Lung (tissue), 11 donors: ENCODE measurements at regions not wholly inside any gene's neighbourhood (a gene's known extent, or its start where the extent isn't known, plus 50 kb on each side); places are given as distances from the start of the nearest gene placed in this dataset.
A peak's percentile ranks its signal among the peaks of the same experiment; 100 is the strongest.

Source experiments
- ATAC-seq: fragments of 200-7000 bp; cut with Tn5 transposase; one replicate; pipeline ENCODE4 v1.9.1; 2020; ENCODE audit warnings: moderate number of reproducible peaks; ENCODE audit not compliant: insufficient read depth, low FRiP score
- DNase-seq, 3 donors: peaks; one replicate each; pipeline ENCODE4 v3.0.0-alpha.2; 2013 to 2017
- H3K27ac ChIP-seq, 2 donors: one replicate each; pipeline ENCODE4 v1.5.1; 2013; ENCODE audit warnings: mild to moderate bottlenecking in 2 of 2, moderate library complexity in 2 of 2, control low read depth in 1 of 2, inconsistent platforms in 1 of 2, low read depth in 1 of 2, low read length in 1 of 2
- H3K27me3 ChIP-seq, 3 donors: one replicate each; pipeline ENCODE4 v1.5.1; 2013; ENCODE audit warnings: low read length in 2 of 3; ENCODE audit not compliant: control insufficient read depth in 3 of 3, insufficient read depth in 3 of 3
- H3K36me3 ChIP-seq, 4 donors: one replicate each; pipeline ENCODE4 v1.5.1; 2013; ENCODE audit warnings: low read length in 4 of 4, mild to moderate bottlenecking in 1 of 4, moderate library complexity in 1 of 4; ENCODE audit not compliant: control insufficient read depth in 4 of 4, insufficient read depth in 4 of 4
- H3K4me1 ChIP-seq, 5 donors: one replicate each; pipeline ENCODE4 v1.5.1; 2013; ENCODE audit warnings: low read length in 5 of 5, mild to moderate bottlenecking in 2 of 5, moderate library complexity in 1 of 5; ENCODE audit not compliant: control insufficient read depth in 5 of 5, insufficient read depth in 5 of 5
- H3K4me3 ChIP-seq: one replicate; pipeline ENCODE4 v1.5.1; 2013; ENCODE audit warnings: mild to moderate bottlenecking, control low read depth, moderate library complexity
- H3K9ac ChIP-seq, 2 donors: one replicate each; pipeline ENCODE4 v1.5.1; 2013; ENCODE audit warnings: low read length in 2 of 2, control low read depth in 1 of 2; ENCODE audit not compliant: insufficient read depth in 1 of 2
- H3K9me3 ChIP-seq, 4 donors: one replicate each; pipeline ENCODE4 v1.5.1; 2013; ENCODE audit warnings: low read length in 3 of 4, mild to moderate bottlenecking in 1 of 4, moderate library complexity in 1 of 4; ENCODE audit not compliant: control insufficient read depth in 4 of 4, insufficient read depth in 3 of 4
- WGBS, 2 donors: extraction: QIAGEN DNeasy Blood & Tissue Kit; methylation state at CpG; one replicate each; pipeline ENCODE4 v1.1.7; 2013; 5-methylcytosine and 5-hydroxymethylcytosine counted together
- TF ChIP-seq, protein P1 (sequence below): IDR thresholded peaks from 2 replicates; pipeline ENCODE4 v1.5.1; 2012; ENCODE audit warnings: mild to moderate bottlenecking; ENCODE audit errors: control extremely low read depth, extremely low read depth
- donor health status: control.
- donor health status: control.
- donor health status: Bipolar disorder and iron deficiency.
- donor health status: healthy.
- donor health status: DM: yes; HTN: yes; CAD: no.

DNA sequence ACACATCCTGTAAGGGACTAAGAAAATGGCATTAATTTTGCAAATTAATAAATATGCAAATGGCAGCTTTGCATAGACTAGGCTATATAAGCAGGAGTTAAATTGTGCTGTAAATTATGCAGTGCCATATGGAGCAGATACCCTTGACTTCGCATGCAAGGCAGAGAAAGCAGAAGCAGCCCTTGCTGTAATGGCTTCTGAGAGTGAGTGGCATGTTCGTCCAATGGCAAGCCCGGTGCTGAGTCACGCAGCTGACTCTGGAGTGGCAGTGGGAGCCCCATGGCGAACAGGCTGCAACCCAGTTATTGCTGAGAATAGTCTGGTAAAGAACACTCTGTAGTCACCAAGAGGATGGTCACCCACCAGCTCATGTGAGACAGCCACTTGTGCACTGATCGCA is 1186.5 kb downstream of the TYW1 start:
- Histone ChIP-seq H3K4me1 (no peaks in the 10 kb centered on the region), H3K36me3 (no peaks in the 10 kb centered on the region), H3K4me3 (no peak overlapping the region), H3K27me3 (peaks cover 0 to 2% (median 0%) of the 10 kb centered on the region in 3 donors), H3K9me3 (no peaks in the 10 kb centered on the region), H3K27ac (no peak overlapping the region), H3K9ac (no peak overlapping the region)
- TF ChIP-seq, protein P1, sequence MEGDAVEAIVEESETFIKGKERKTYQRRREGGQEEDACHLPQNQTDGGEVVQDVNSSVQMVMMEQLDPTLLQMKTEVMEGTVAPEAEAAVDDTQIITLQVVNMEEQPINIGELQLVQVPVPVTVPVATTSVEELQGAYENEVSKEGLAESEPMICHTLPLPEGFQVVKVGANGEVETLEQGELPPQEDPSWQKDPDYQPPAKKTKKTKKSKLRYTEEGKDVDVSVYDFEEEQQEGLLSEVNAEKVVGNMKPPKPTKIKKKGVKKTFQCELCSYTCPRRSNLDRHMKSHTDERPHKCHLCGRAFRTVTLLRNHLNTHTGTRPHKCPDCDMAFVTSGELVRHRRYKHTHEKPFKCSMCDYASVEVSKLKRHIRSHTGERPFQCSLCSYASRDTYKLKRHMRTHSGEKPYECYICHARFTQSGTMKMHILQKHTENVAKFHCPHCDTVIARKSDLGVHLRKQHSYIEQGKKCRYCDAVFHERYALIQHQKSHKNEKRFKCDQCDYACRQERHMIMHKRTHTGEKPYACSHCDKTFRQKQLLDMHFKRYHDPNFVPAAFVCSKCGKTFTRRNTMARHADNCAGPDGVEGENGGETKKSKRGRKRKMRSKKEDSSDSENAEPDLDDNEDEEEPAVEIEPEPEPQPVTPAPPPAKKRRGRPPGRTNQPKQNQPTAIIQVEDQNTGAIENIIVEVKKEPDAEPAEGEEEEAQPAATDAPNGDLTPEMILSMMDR, result no peak
- ATAC-seq (no peak), DNase-seq (no peak)
- WGBS, 2 donors, result 80 to 87% methylated on average over 6 of the region's 6 CpGs

DNA sequence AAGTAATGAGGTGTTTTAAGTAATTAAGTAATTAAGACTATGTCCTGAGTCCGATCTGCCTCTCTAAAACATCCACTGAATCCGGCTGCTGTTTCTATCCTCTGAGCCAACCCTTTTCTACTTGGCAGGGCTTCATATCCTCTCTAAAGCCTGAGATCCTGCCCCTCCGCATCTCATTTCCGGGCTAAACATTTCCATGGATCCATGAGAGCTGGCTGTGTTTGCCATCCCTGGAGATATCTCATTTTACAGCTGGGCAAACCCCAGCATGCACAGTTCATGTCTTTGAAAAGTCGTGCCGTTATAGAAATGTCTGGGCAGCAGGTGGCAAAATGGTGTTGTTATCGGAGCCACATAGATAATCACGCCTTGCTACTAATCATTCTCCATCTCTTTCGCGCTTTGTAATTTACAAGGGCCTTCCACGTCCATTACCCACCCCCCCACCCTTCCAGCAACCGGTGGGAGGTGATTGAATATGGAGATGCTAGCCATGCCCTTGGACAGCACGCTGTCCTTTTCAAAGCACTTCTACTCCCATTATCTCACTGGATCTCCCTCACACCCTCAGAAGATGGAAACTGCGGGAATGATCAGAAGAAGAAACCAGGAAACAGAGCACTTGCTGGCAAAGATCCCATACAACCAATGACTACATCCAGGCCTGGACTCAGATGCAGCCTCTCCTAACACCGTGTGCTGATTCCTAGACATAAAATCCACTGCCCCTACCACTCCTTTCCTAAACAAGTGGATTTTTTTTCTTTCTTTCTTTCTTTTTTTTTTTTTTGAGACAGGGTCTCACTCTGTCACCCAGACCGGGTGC is 1189.2 kb downstream of the TYW1 start:
- no peaks in the 10 kb centered on the region for H3K36me3 ChIP-seq
- no peak overlapping the region for H3K27ac ChIP-seq
- H3K9ac ChIP-seq, result no peak overlapping the region
- no peak overlapping the region for H3K4me3 ChIP-seq
- peaks cover 0 to 2% (median 0%) of the 10 kb centered on the region in 3 donors for H3K27me3 ChIP-seq
- TF ChIP-seq, protein P1, result no peak
- no peaks in the 10 kb centered on the region for H3K9me3 ChIP-seq
- 61 to 69% methylated on average over 16 of the region's 16 CpGs for WGBS, 2 donors
- no peaks in the 10 kb centered on the region for H3K4me1 ChIP-seq
- ATAC-seq (no peak), DNase-seq (peak in 1 of 3 donors; percentile 38)

DNA sequence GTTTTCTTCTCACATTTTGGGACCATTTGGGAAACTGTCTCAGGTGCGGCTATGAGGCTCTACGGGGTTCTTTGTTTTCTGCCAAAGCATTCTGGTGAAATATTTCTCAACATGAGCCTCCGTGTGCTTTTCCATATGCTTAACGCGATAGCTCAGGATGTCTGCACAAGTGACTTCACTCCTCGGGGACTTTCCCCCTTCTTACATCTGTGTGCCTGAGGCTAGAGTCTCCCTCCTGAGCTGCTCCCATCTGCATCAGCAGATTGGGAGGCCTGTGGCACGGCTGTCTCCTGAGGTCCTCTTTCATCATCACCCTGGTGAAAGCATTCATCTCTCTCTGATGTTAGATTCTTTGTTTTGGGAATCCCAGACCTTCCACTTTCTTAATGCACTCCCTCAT is 1190.9 kb downstream of the TYW1 start:
- no peak for ATAC-seq

More for the DNA sequence above, 1190.9 kb downstream of the TYW1 start:
- no peak for DNase-seq
- TF ChIP-seq, protein P1, result no peak
- no peaks in the 10 kb centered on the region for H3K9me3 ChIP-seq
- peaks cover 0 to 2% (median 0%) of the 10 kb centered on the region in 3 donors for H3K27me3 ChIP-seq
- 78 to 86% methylated on average over 7 of the region's 7 CpGs for whole genome bisulfite sequencing, 2 donors
- H3K4me1 ChIP-seq, result no peaks in the 10 kb centered on the region
- no peak overlapping the region for H3K4me3 ChIP-seq
- no peaks in the 10 kb centered on the region for H3K36me3 ChIP-seq
- H3K9ac ChIP-seq, result no peak overlapping the region
- no peak overlapping the region for H3K27ac ChIP-seq
